Neuronal stem cell (in vitro differentiated cells): ENCODE measurements at regions not wholly inside any gene's neighbourhood (a gene's known extent, or its start where the extent isn't known, plus 50 kb on each side); places are given as distances from the start of the nearest gene placed in this dataset.
"Not testable (repeated sequence)": the region's sequence is repeated elsewhere in the genome, so short reads cannot be mapped to it uniquely, and the experiment has no call there.

Experiments
- DNase-seq: peaks from one replicate; pipeline ENCODE4 v3.0.0-alpha.2; 2013; ENCODE audit warnings: low spot score
- H2AFZ ChIP-seq: one replicate; pipeline ENCODE4 v1.6.1; 2013; ENCODE audit warnings: mild to moderate bottlenecking, low read length, inconsistent platforms
- H2AK5ac ChIP-seq: 2 replicates; pipeline ENCODE4 v1.6.1; 2013; ENCODE audit warnings: low read depth, mild to moderate bottlenecking, inconsistent platforms, low read length, moderate library complexity, mixed read lengths
- H2BK120ac ChIP-seq: 2 replicates; pipeline ENCODE4 v1.6.1; 2013; ENCODE audit warnings: low read depth, mild to moderate bottlenecking, inconsistent platforms, low read length, moderate library complexity, mixed read lengths
- H2BK12ac ChIP-seq: one replicate; pipeline ENCODE4 v1.6.1; 2013; ENCODE audit warnings: low read length, inconsistent platforms
- H2BK15ac ChIP-seq: 2 replicates; pipeline ENCODE4 v1.6.1; 2013; ENCODE audit warnings: mild to moderate bottlenecking, low read length, inconsistent platforms, mixed read lengths
- H2BK5ac ChIP-seq: one replicate; pipeline ENCODE4 v1.6.1; 2013; ENCODE audit warnings: inconsistent platforms, mild to moderate bottlenecking, low read length, moderate library complexity
- H3K14ac ChIP-seq: one replicate; pipeline ENCODE4 v1.6.1; 2013; ENCODE audit warnings: low read length, inconsistent platforms
- H3K18ac ChIP-seq: 2 replicates; pipeline ENCODE4 v1.6.1; 2013; ENCODE audit warnings: low read length, inconsistent platforms
- H3K23ac ChIP-seq: 2 replicates; pipeline ENCODE4 v1.6.1; 2013; ENCODE audit warnings: low read depth, mild to moderate bottlenecking, mixed read lengths, low read length, inconsistent platforms; ENCODE audit not compliant: poor library complexity
- H3K27ac ChIP-seq: replicated peaks from 3 replicates; pipeline ENCODE4 v1.5.1; 2013; ENCODE audit warnings: low read length, inconsistent platforms
- H3K27me3 ChIP-seq, 3 experiments: 2 replicates each; pipeline ENCODE4 v1.6.1; 2013; ENCODE audit warnings: low read length in 3 of 3, mild to moderate bottlenecking in 2 of 3, inconsistent platforms in 1 of 3, low read depth in 1 of 3, mixed read lengths in 1 of 3, moderate library complexity in 1 of 3; ENCODE audit not compliant: control insufficient read depth in 3 of 3, insufficient read depth in 3 of 3
- H3K36me3 ChIP-seq, 2 donors: replicated peaks in 1 of 2; 2 replicates each; pipeline ENCODE4 v1.6.1; 2013; ENCODE audit warnings: low read length in 2 of 2; ENCODE audit not compliant: control insufficient read depth in 2 of 2, insufficient read depth in 2 of 2
- H3K4ac ChIP-seq: 2 replicates; pipeline ENCODE4 v1.6.1; 2013; ENCODE audit warnings: inconsistent platforms, mild to moderate bottlenecking, low read length, moderate library complexity
- H3K4me1 ChIP-seq, 2 donors: 1 replicate in 1 of 2; 2 replicates in 1 of 2; pipeline ENCODE4 v1.6.1; 2013; ENCODE audit warnings: low read length in 2 of 2, low read depth in 1 of 2; ENCODE audit not compliant: control insufficient read depth in 2 of 2, insufficient read depth in 1 of 2
- H3K4me2 ChIP-seq: one replicate; pipeline ENCODE4 v1.6.1; 2013; ENCODE audit warnings: mild to moderate bottlenecking, low read length, inconsistent platforms; ENCODE audit not compliant: insufficient read depth, poor library complexity, severe bottlenecking
- H3K4me3 ChIP-seq, 2 donors: 2 replicates each; pipeline ENCODE4 v1.5.1; 2013; ENCODE audit warnings: low read length in 2 of 2, mild to moderate bottlenecking in 2 of 2, inconsistent platforms in 1 of 2, moderate library complexity in 1 of 2
- H3K79me1 ChIP-seq: one replicate; pipeline ENCODE4 v1.6.1; 2013; ENCODE audit warnings: low read depth, mild to moderate bottlenecking, inconsistent platforms, low read length, moderate library complexity
- H3K9ac ChIP-seq: one replicate; pipeline ENCODE4 v1.6.1; 2013; ENCODE audit warnings: mild to moderate bottlenecking, low read depth, low read length, inconsistent platforms; ENCODE audit not compliant: poor library complexity
- H3K9me3 ChIP-seq, 2 donors: replicated peaks in 1 of 2; 2 replicates each; pipeline versions ENCODE3 to v1.6.1; 2013; ENCODE audit warnings: low read length in 2 of 2, mild to moderate bottlenecking in 2 of 2, inconsistent platforms in 1 of 2, low read depth in 1 of 2, mixed read lengths in 1 of 2, moderate library complexity in 1 of 2; ENCODE audit not compliant: control insufficient read depth in 2 of 2, insufficient read depth in 1 of 2
- H4K8ac ChIP-seq: one replicate; pipeline ENCODE4 v1.6.1; 2013; ENCODE audit warnings: low read depth, mild to moderate bottlenecking, inconsistent platforms, low read length, moderate library complexity
- H4K91ac ChIP-seq: one replicate; pipeline ENCODE4 v1.6.1; 2013; ENCODE audit warnings: low read length, low read depth, mild to moderate bottlenecking, inconsistent platforms; ENCODE audit not compliant: poor library complexity
- WGBS, 2 donors: extraction: QIAGEN DNeasy Blood & Tissue Kit; methylation state at CpG; one replicate each; pipeline ENCODE4 v1.1.7; 2013; ENCODE audit warnings: missing lambda C conversion rate in 2 of 2, mixed read lengths in 1 of 2; ENCODE audit not compliant: insufficient read length in 2 of 2, insufficient replicate concordance in 1 of 2; ENCODE audit errors: extremely low coverage in 2 of 2; 5-methylcytosine and 5-hydroxymethylcytosine counted together

DNA sequence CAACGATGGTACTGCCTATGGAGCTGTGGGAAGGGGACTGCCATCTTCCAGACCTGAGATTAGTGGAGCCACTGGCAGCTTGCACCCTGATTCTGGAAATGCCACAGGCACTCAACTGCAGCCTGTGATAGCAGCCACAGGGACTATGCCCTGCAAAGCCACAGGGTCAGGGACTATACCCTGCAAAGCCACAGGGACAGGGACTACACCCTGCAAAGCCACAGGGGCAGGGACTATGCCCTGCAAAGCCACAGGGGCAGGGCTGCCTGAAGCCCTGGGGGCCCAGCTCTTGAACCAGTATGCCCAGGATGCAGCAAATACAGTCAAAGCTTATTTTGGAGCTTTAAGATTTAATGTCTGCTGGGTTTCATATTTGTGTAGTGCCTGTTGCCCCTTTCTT, 346.6 kb downstream of the C6orf118 start:
- H2BK5ac ChIP-seq: no peak overlapping the region
- H4K8ac ChIP-seq: no peak overlapping the region
- no peak overlapping the region for H2BK12ac ChIP-seq
- H3K79me1 ChIP-seq: no peaks in the 10 kb centered on the region
- H2BK15ac ChIP-seq: no peak overlapping the region
- WGBS, 2 donors: no CpG with 5 or more reads among the region's 1 CpG
- H3K14ac ChIP-seq: no peak overlapping the region
- H3K4me2 ChIP-seq: no peak overlapping the region
- peak overlapping the region; percentile 23 for H3K18ac ChIP-seq
- H3K4me1 ChIP-seq: no peaks in the 10 kb centered on the region
- H3K9me3 ChIP-seq: no peaks in the 10 kb centered on the region
- H3K4me3 ChIP-seq: peak overlapping the region in 1 of 2 donors; percentile 1
- peak overlapping the region; percentile 66 for H3K9ac ChIP-seq
- H2BK120ac ChIP-seq: no peak overlapping the region
- H3K27me3 ChIP-seq: no peaks in the 10 kb centered on the region
- no peak for DNase-seq
- H2AK5ac ChIP-seq: no peak overlapping the region
- H3K27ac ChIP-seq: no peak overlapping the region
- H4K91ac ChIP-seq: no peak overlapping the region
- no peak overlapping the region for H3K4ac ChIP-seq
- H3K36me3 ChIP-seq: no peaks in the 10 kb centered on the region
- no peak overlapping the region for H3K23ac ChIP-seq
- H2AFZ ChIP-seq: no peak overlapping the region

DNA sequence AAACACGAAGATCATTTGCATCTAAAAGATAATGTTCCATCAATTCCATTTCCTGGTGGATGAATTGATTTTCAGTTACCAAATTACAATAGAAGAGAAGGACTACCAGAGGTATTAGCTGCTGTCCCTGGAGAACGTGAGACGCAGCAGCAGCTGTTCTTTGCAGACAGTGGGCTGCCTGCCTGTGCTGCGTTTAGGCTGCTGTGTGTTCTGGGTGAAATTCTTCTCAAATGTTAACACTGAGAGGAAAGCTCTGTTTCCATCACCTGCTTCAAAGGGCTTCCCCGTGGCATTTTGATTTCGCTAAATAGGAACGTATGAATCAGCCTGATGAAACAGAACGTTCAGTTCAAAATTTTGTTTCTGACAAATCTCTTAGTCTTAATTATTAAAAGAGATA, 362.2 kb downstream of the C6orf118 start:
- H3K9me3 ChIP-seq: peaks cover 0 to 1% of the 10 kb centered on the region in 2 donors
- H2BK5ac ChIP-seq: no peak overlapping the region
- no peak overlapping the region for H3K4me2 ChIP-seq
- no peaks in the 10 kb centered on the region for H3K36me3 ChIP-seq
- no peak overlapping the region for H3K4me3 ChIP-seq
- no peaks in the 10 kb centered on the region for H3K4me1 ChIP-seq
- DNase-seq: no peak
- H3K18ac ChIP-seq: no peak overlapping the region
- no peaks in the 10 kb centered on the region for H3K79me1 ChIP-seq
- no peak overlapping the region for H2AK5ac ChIP-seq
- no CpG with 5 or more reads among the region's 8 CpGs for WGBS, 2 donors
- no peak overlapping the region for H3K9ac ChIP-seq
- H2BK12ac ChIP-seq: no peak overlapping the region
- H2BK15ac ChIP-seq: no peak overlapping the region
- no peak overlapping the region for H3K14ac ChIP-seq
- no peaks in the 10 kb centered on the region for H3K27me3 ChIP-seq
- H3K27ac ChIP-seq: no peak overlapping the region
- H4K91ac ChIP-seq: no peak overlapping the region
- peak overlapping the region; percentile 3 for H2AFZ ChIP-seq
- H3K23ac ChIP-seq: no peak overlapping the region
- H2BK120ac ChIP-seq: no peak overlapping the region
- no peak overlapping the region for H3K4ac ChIP-seq
- H4K8ac ChIP-seq: no peak overlapping the region

DNA sequence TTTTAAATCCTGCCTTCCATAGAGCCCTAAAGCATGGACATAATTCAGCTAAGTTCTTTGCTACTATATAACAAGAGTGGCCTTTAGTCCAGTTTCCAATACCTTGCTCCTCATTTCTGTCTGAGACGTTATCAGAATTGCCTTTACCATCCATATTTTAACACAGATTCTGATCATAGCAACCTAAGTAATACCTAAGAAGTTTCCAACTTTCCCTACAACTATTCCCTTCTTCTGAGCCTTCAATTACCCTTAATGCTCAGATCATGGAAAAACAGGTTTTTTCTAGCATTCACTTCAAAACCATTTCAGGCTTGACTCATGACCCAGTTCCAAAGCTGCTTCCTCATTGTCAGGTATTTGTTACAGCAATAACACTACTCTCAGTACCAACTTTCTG, 367.1 kb downstream of the C6orf118 start:
- DNase-seq: no peak
- no peak overlapping the region for H2AFZ ChIP-seq
- peaks cover 0 to 4% of the 10 kb centered on the region in 2 donors for H3K9me3 ChIP-seq
- no peaks in the 10 kb centered on the region for H3K79me1 ChIP-seq
- H2BK120ac ChIP-seq: no peak overlapping the region
- no peaks in the 10 kb centered on the region for H3K4me1 ChIP-seq
- no peaks in the 10 kb centered on the region for H3K27me3 ChIP-seq
- H2BK15ac ChIP-seq: no peak overlapping the region
- no peak overlapping the region for H3K4ac ChIP-seq
- no peak overlapping the region for H2BK5ac ChIP-seq
- H3K36me3 ChIP-seq: no peaks in the 10 kb centered on the region
- H3K9ac ChIP-seq: no peak overlapping the region
- H4K8ac ChIP-seq: no peak overlapping the region
- no peak overlapping the region for H2BK12ac ChIP-seq
- no peak overlapping the region for H3K4me3 ChIP-seq
- no peak overlapping the region for H4K91ac ChIP-seq
- H3K23ac ChIP-seq: no peak overlapping the region
- H3K14ac ChIP-seq: no peak overlapping the region
- H2AK5ac ChIP-seq: no peak overlapping the region
- no peak overlapping the region for H3K18ac ChIP-seq
- WGBS, 2 donors: no CpG with 5 or more reads among the region's 1 CpG
- no peak overlapping the region for H3K27ac ChIP-seq
- no peak overlapping the region for H3K4me2 ChIP-seq

DNA sequence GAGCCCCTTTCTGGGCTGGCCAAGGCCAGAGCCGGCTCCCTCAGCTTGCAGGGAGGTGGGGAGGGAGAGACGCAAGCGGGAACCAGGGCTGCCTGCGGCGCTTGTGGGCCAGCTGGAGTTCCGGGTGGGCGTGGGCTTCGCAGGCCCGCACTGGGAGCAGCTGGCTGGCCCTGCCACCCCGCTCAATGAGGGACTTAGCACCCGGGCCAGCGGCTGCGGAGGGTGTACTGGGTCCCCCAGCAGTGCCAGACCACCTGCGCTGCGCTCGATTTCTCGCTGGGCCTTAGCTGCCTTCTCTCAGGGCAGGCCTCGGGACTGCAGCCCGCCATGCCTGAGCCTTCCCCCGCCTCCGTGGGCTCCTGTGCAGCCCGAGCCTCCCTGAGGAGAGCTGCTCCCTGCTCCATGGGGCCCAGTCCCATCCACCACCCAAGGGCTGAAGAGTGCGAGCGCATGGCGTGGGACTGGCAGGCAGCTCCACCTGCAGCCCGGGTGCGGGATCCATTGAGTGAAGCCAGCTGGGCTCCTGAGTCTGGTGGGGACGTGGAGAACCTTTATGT, 376.1 kb downstream of the C6orf118 start:
- not testable (repeated sequence) for H3K4me3 ChIP-seq, H3K27me3 ChIP-seq, H3K18ac ChIP-seq, H3K4me2 ChIP-seq, H3K4ac ChIP-seq, H3K36me3 ChIP-seq, H2BK5ac ChIP-seq, H4K8ac ChIP-seq, H3K4me1 ChIP-seq, H2AFZ ChIP-seq, H2BK12ac ChIP-seq, DNase-seq, H2BK15ac ChIP-seq, H3K27ac ChIP-seq, H3K9ac ChIP-seq, H3K9me3 ChIP-seq, H3K23ac ChIP-seq, H3K79me1 ChIP-seq, H2BK120ac ChIP-seq, H2AK5ac ChIP-seq, H4K91ac ChIP-seq, H3K14ac ChIP-seq
- no CpG with 5 or more reads among the region's 28 CpGs for WGBS, 2 donors
